ENCODE measurements at regions not wholly inside any gene's neighbourhood (a gene's known extent, or its start where the extent isn't known, plus 50 kb on each side); places are given as distances from the start of the nearest gene placed in this dataset.

DNA sequence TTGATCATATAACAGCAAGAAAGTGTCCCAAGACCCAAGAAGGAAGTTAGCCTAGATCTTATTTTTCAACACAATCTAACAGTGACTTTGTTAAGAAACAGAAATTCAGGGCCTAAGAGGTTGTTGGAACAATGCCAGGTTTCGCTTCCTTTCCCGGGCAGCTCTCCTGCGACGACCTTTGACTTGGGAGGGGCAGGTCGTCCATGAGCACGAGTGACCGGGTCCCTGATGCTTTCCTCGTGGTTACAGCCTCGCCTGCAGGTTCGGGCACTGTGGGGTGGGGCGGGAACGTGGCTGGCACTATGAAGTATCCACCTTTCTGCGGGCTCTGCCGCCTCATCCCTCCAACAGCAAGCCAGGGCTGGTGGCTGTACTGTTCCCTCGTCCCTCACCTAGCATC, 90.1 kb upstream of the RGMA start:
- peak; percentile 54 for DNase-seq
- intact Hi-C loops (cut with micrococcal nuclease; ENCODE audit: unreplicated experiment) = loop anchor here (5.0 kb wide), 1 partner anchor 92 kb away; the partner anchor contains the start of gene RGMA
- no peaks in the 10 kb centered on the region for H3K27me3 Mint-ChIP-seq (ENCODE audit: unreplicated experiment)
- CTCF ChIA-PET = no interaction called here
- no TSS peak for BruUV-seq (replicated peaks)
- TF ChIP-seq, protein P1, sequence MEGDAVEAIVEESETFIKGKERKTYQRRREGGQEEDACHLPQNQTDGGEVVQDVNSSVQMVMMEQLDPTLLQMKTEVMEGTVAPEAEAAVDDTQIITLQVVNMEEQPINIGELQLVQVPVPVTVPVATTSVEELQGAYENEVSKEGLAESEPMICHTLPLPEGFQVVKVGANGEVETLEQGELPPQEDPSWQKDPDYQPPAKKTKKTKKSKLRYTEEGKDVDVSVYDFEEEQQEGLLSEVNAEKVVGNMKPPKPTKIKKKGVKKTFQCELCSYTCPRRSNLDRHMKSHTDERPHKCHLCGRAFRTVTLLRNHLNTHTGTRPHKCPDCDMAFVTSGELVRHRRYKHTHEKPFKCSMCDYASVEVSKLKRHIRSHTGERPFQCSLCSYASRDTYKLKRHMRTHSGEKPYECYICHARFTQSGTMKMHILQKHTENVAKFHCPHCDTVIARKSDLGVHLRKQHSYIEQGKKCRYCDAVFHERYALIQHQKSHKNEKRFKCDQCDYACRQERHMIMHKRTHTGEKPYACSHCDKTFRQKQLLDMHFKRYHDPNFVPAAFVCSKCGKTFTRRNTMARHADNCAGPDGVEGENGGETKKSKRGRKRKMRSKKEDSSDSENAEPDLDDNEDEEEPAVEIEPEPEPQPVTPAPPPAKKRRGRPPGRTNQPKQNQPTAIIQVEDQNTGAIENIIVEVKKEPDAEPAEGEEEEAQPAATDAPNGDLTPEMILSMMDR (IDR thresholded peaks at IDR 0.05; ENCODE audit: unreplicated experiment) = no peak
- H3K27ac Mint-ChIP-seq (ENCODE audit: unreplicated experiment) = no peak overlapping the region
- no peaks in the 10 kb centered on the region for H3K36me3 Mint-ChIP-seq (ENCODE audit: insufficient read depth, unreplicated experiment)
- H3K4me3 Mint-ChIP-seq (ENCODE audit: low read depth, unreplicated experiment) = no peak overlapping the region
- peaks cover 6% of the 10 kb centered on the region for H3K9me3 Mint-ChIP-seq (ENCODE audit: low read depth, unreplicated experiment)
- H3K4me1 Mint-ChIP-seq (ENCODE audit: low read depth, unreplicated experiment) = peaks cover 16% of the 10 kb centered on the region

GRCh38 chr15:93178371-93178770, 89.4 kb upstream of the RGMA start:
- no TSS peak for BruUV-seq (replicated peaks)
- Mint-ChIP-seq H3K4me1 (ENCODE audit: low read depth, unreplicated experiment) (peaks cover 16% of the 10 kb centered on the region), H3K27ac (ENCODE audit: unreplicated experiment) (no peak overlapping the region), H3K36me3 (ENCODE audit: insufficient read depth, unreplicated experiment) (no peaks in the 10 kb centered on the region), H3K27me3 (ENCODE audit: unreplicated experiment) (no peaks in the 10 kb centered on the region), H3K9me3 (ENCODE audit: low read depth, unreplicated experiment) (peaks cover 6% of the 10 kb centered on the region), H3K4me3 (ENCODE audit: low read depth, unreplicated experiment) (no peak overlapping the region)
- TF ChIP-seq, protein P1 (IDR thresholded peaks at IDR 0.05; ENCODE audit: unreplicated experiment) = no peak
- CTCF ChIA-PET = no interaction called here
- peak; percentile 31 for DNase-seq
- intact Hi-C loops (cut with micrococcal nuclease; ENCODE audit: unreplicated experiment) = loop anchor here (5.0 kb wide), 1 partner anchor 91 kb away; the partner anchor contains the start of gene RGMA

DNA sequence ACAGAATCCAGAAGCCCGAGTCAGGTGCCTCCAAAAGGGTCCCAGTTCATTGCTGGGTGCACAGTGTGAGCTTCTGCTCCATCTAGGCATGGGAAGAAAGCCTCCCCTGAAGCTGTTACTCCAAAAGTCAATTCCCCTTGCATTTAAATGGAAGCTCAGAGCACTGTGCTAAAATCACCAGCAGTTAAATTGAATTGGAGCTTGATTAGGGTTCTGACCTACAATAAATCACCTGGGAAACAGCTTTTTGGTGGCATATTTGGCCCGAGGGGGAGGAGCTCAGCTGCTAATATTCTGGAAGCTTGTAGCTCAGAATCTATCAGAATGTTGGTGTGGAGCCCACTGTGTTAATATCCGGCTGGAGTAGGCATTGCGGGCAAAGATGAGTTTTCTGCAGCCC, 87.1 kb upstream of the RGMA start:
- H3K27ac Mint-ChIP-seq (ENCODE audit: unreplicated experiment) = no peak overlapping the region
- peaks cover 9% of the 10 kb centered on the region for H3K9me3 Mint-ChIP-seq (ENCODE audit: low read depth, unreplicated experiment)
- TF ChIP-seq, protein P1 (IDR thresholded peaks at IDR 0.05; ENCODE audit: unreplicated experiment) = no peak
- intact Hi-C loops (cut with micrococcal nuclease; ENCODE audit: unreplicated experiment) = loop anchor here (5.0 kb wide), 1 partner anchor 89 kb away; the partner anchor contains the start of gene RGMA
- H3K36me3 Mint-ChIP-seq (ENCODE audit: insufficient read depth, unreplicated experiment) = no peaks in the 10 kb centered on the region
- peaks cover 22% of the 10 kb centered on the region for H3K4me1 Mint-ChIP-seq (ENCODE audit: low read depth, unreplicated experiment)
- CTCF ChIA-PET = interaction anchor here (0.6 kb wide), 1 partner anchor 374 kb away, joined by 5 read pairs; no protein-coding TSS in a partner anchor
- no peak for DNase-seq
- no peak overlapping the region for H3K4me3 Mint-ChIP-seq (ENCODE audit: low read depth, unreplicated experiment)
- no peaks in the 10 kb centered on the region for H3K27me3 Mint-ChIP-seq (ENCODE audit: unreplicated experiment)
- no TSS peak for BruUV-seq (replicated peaks)

DNA sequence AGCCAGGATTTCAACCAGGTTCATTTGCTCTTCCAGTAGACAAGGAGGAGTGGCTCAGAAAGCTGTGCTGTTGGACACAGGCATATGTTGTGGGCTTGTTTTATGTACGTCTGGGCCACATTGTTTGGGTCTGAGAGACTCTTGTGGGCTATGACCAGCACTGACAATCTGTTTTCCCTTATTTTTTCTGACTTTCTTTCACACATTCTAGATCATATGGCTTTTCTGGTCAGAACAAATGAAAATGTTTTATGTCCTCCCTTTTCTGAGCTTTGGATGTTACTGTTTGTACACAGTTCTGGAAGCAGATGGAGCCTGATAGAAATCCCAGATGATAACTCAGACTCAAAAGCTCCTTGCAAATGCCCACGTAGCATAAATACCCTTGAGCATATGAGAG, 85.8 kb upstream of the RGMA start:
- CTCF ChIA-PET = interaction anchor here (0.6 kb wide), 1 partner anchor 10 kb away, joined by 4 read pairs; no protein-coding TSS in a partner anchor
- TF ChIP-seq, protein P1 (IDR thresholded peaks at IDR 0.05; ENCODE audit: unreplicated experiment) = no peak
- peaks cover 13% of the 10 kb centered on the region for H3K4me1 Mint-ChIP-seq (ENCODE audit: low read depth, unreplicated experiment)
- intact Hi-C loops (cut with micrococcal nuclease; ENCODE audit: unreplicated experiment) = loop anchor here (5.0 kb wide), 1 partner anchor 88 kb away; the partner anchor contains the start of gene RGMA
- peak overlapping the region; percentile 3 for H3K27ac Mint-ChIP-seq (ENCODE audit: unreplicated experiment)
- H3K9me3 Mint-ChIP-seq (ENCODE audit: low read depth, unreplicated experiment) = peaks cover 9% of the 10 kb centered on the region
- H3K36me3 Mint-ChIP-seq (ENCODE audit: insufficient read depth, unreplicated experiment) = no peaks in the 10 kb centered on the region
- H3K4me3 Mint-ChIP-seq (ENCODE audit: low read depth, unreplicated experiment) = no peak overlapping the region
- no TSS peak for BruUV-seq (replicated peaks)
- no peaks in the 10 kb centered on the region for H3K27me3 Mint-ChIP-seq (ENCODE audit: unreplicated experiment)
- no peak for DNase-seq
